HepG2 (cell line): ENCODE measurements at regions not wholly inside any gene's neighbourhood (a gene's known extent, or its start where the extent isn't known, plus 50 kb on each side); places are given as distances from the start of the nearest gene placed in this dataset.

ENCODE experiments used
- CHD2 ChIP-seq: IDR thresholded peaks from 2 replicates; pipeline ENCODE4 v1.6.1; 2011; ENCODE audit warnings: low read depth, low read length, improper control_type of control experiment
- POLR2A ChIP-seq, 2 experiments: IDR thresholded peaks; 2 replicates each; pipeline ENCODE4 v1.6.1; 2011; ENCODE audit warnings: low read depth in 2 of 2, low read length in 2 of 2, mild to moderate bottlenecking in 1 of 2, moderate library complexity in 1 of 2; ENCODE audit not compliant: insufficient read depth in 1 of 2
- ZBTB33 ChIP-seq: sonication (generic); formaldehyde crosslinking; IDR thresholded peaks from 2 replicates; pipeline ENCODE4 v1.4.0; 2020; ENCODE audit warnings: missing genetic modification reagents
- ZKSCAN5 ChIP-seq: sonication (generic); formaldehyde crosslinking; IDR thresholded peaks from 2 replicates; pipeline ENCODE4 v1.5.1; 2020; ENCODE audit warnings: mild to moderate bottlenecking, missing genetic modification reagents
- TF ChIP-seq, protein P1 (sequence below), 2 experiments: sonication (generic) in 1 of 2; formaldehyde crosslinking in 1 of 2; IDR thresholded peaks; 2 replicates each; pipeline versions ENCODE4 v1.5.1 to v1.6.1; 2011 to 2020; ENCODE audit warnings: borderline replicate concordance in 1 of 2, low read depth in 1 of 2, low read length in 1 of 2, mild to moderate bottlenecking in 1 of 2, missing genetic modification reagents in 1 of 2, moderate library complexity in 1 of 2
- TF ChIP-seq, protein P2 (sequence below): sonication (generic); formaldehyde crosslinking; IDR thresholded peaks from 2 replicates; pipeline ENCODE4 v1.8.1; 2023; ENCODE audit warnings: missing genetic modification reagents, inconsistent platforms, borderline replicate concordance
- TF ChIP-seq, protein P3 (sequence below): sonication (generic); formaldehyde crosslinking; IDR thresholded peaks from 2 replicates; pipeline ENCODE4 v1.5.1; 2020; ENCODE audit warnings: missing genetic modification reagents, mild to moderate bottlenecking, borderline replicate concordance
- TF ChIP-seq, protein P4 (sequence below): sonication (generic); formaldehyde crosslinking; conservative IDR thresholded peaks from 2 replicates; pipeline ENCODE4 v1.5.0; 2020; ENCODE audit warnings: missing genetic modification reagents

DNA sequence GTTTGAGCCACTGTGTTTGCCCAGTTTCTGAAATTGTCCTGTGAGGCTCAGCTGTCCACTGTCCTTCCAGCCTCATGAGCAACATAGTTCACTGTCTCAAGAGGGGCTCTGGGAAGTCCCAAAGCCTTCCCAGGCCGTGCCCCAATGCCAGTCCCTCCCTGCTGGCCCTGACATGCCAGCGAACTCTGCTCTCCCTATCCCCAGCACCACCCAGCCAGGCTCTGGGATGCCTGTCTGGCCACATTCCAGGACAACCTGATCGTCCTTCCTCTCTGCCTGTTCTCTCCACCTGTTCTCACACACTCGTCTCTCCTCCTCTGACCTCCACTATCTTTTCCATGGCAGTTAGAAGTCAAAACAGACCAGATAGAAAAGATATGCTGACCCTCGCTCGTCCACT lies 278.0 kb upstream of the ID2 start:
- TF ChIP-seq ZKSCAN5 (no peak), POLR2A (IDR thresholded peaks at IDR 0.05; ENCODE audit: insufficient read depth in 1 of 2, low read depth in 2 of 2, low read length in 2 of 2) (no peak), ZBTB33 (CRISPR knock-in tag) (no peak), CHD2 (no peak)
- TF ChIP-seq, protein P1, sequence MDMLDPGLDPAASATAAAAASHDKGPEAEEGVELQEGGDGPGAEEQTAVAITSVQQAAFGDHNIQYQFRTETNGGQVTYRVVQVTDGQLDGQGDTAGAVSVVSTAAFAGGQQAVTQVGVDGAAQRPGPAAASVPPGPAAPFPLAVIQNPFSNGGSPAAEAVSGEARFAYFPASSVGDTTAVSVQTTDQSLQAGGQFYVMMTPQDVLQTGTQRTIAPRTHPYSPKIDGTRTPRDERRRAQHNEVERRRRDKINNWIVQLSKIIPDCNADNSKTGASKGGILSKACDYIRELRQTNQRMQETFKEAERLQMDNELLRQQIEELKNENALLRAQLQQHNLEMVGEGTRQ (IDR thresholded peaks at IDR 0.05; ENCODE audit: low read depth, low read length), result no peak
- TF ChIP-seq, protein P1 (CRISPR knock-in tag; IDR thresholded peaks at IDR 0.05; ENCODE audit: borderline replicate concordance), result no peak
- TF ChIP-seq, protein P2, sequence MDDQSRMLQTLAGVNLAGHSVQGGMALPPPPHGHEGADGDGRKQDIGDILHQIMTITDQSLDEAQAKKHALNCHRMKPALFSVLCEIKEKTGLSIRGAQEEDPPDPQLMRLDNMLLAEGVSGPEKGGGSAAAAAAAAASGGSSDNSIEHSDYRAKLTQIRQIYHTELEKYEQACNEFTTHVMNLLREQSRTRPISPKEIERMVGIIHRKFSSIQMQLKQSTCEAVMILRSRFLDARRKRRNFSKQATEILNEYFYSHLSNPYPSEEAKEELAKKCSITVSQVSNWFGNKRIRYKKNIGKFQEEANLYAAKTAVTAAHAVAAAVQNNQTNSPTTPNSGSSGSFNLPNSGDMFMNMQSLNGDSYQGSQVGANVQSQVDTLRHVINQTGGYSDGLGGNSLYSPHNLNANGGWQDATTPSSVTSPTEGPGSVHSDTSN, result no peak
- TF ChIP-seq, protein P3, sequence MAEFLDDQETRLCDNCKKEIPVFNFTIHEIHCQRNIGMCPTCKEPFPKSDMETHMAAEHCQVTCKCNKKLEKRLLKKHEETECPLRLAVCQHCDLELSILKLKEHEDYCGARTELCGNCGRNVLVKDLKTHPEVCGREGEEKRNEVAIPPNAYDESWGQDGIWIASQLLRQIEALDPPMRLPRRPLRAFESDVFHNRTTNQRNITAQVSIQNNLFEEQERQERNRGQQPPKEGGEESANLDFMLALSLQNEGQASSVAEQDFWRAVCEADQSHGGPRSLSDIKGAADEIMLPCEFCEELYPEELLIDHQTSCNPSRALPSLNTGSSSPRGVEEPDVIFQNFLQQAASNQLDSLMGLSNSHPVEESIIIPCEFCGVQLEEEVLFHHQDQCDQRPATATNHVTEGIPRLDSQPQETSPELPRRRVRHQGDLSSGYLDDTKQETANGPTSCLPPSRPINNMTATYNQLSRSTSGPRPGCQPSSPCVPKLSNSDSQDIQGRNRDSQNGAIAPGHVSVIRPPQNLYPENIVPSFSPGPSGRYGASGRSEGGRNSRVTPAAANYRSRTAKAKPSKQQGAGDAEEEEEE (CRISPR knock-in tag), result no peak
- TF ChIP-seq, protein P4, sequence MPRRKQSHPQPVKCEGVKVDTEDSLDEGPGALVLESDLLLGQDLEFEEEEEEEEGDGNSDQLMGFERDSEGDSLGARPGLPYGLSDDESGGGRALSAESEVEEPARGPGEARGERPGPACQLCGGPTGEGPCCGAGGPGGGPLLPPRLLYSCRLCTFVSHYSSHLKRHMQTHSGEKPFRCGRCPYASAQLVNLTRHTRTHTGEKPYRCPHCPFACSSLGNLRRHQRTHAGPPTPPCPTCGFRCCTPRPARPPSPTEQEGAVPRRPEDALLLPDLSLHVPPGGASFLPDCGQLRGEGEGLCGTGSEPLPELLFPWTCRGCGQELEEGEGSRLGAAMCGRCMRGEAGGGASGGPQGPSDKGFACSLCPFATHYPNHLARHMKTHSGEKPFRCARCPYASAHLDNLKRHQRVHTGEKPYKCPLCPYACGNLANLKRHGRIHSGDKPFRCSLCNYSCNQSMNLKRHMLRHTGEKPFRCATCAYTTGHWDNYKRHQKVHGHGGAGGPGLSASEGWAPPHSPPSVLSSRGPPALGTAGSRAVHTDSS (CRISPR knock-in tag), result no peak
